GM19372 (cell line): ENCODE measurements at regions not wholly inside any gene's neighbourhood (a gene's known extent, or its start where the extent isn't known, plus 50 kb on each side); places are given as distances from the start of the nearest gene placed in this dataset.
"Not testable (repeated sequence)": the region's sequence is repeated elsewhere in the genome, so short reads cannot be mapped to it uniquely, and the experiment has no call there.

ENCODE experiments used
- ATAC-seq: cut with Tn5 transposase; IDR thresholded peaks from one replicate; pipeline ENCODE4 v1.9.1; 2021; ENCODE audit warnings: mild to moderate bottlenecking, low read depth, moderate library complexity; ENCODE audit not compliant: unreplicated experiment

- no peak for ATAC-seq
Measured at GRCh38 chr15:36130641-36131310, 448.6 kb upstream of the CDIN1 start.

- ATAC-seq, result no peak
Measured at GRCh38 chr15:36133742-36134141, 445.7 kb upstream of the CDIN1 start.

- ATAC-seq, result no peak
Measured at GRCh38 chr15:36136049-36136448, 443.4 kb upstream of the CDIN1 start.

- ATAC-seq, result no peak
Measured at GRCh38 chr15:36152936-36153335, 426.5 kb upstream of the CDIN1 start.

GRCh38 chr15:36156879-36157427 lies 422.5 kb upstream of the CDIN1 start:
- no peak for ATAC-seq

- no peak for ATAC-seq
Measured at GRCh38 chr15:36160351-36160750, 419.1 kb upstream of the CDIN1 start.

GRCh38 chr15:36161108-36161507 lies 418.3 kb upstream of the CDIN1 start:
- ATAC-seq, result no peak

GRCh38 chr15:36161771-36162212 lies 417.6 kb upstream of the CDIN1 start:
- ATAC-seq, result no peak

GRCh38 chr15:36163983-36164382 lies 415.4 kb upstream of the CDIN1 start:
- ATAC-seq, result not testable (repeated sequence)

- no peak for ATAC-seq
Measured at GRCh38 chr15:36172955-36173354, 406.5 kb upstream of the CDIN1 start.

- no peak for ATAC-seq
Measured at GRCh38 chr15:36175186-36175740, 404.2 kb upstream of the CDIN1 start.

GRCh38 chr15:36175741-36176291 lies 403.6 kb upstream of the CDIN1 start:
- no peak for ATAC-seq

- ATAC-seq, result no peak
Measured at GRCh38 chr15:36177590-36178302, 401.7 kb upstream of the CDIN1 start.

GRCh38 chr15:36178303-36178633 lies 401.2 kb upstream of the CDIN1 start:
- ATAC-seq, result no peak

- ATAC-seq, result no peak
Measured at GRCh38 chr15:36183201-36183600, 396.2 kb upstream of the CDIN1 start.

GRCh38 chr15:36185438-36185837 lies 394.0 kb upstream of the CDIN1 start:
- no peak for ATAC-seq

- ATAC-seq, result no peak
Measured at GRCh38 chr15:36185845-36186244, 393.6 kb upstream of the CDIN1 start.

GRCh38 chr15:36186376-36186775 lies 393.1 kb upstream of the CDIN1 start:
- ATAC-seq, result no peak

GRCh38 chr15:36191459-36191858 lies 388.0 kb upstream of the CDIN1 start:
- ATAC-seq, result no peak

GRCh38 chr15:36195361-36196007 lies 383.9 kb upstream of the CDIN1 start:
- not testable (repeated sequence) for ATAC-seq
